Left ventricle myocardium inferior (tissue), 1 donor: ENCODE measurements at regions not wholly inside any gene's neighbourhood (a gene's known extent, or its start where the extent isn't known, plus 50 kb on each side); places are given as distances from the start of the nearest gene placed in this dataset.

Experiments used
- DNase-seq: peaks from one replicate; pipeline ENCODE4 v3.0.0-alpha.2; 2020
- H3K27ac ChIP-seq: fragments of 200-600 bp; replicated peaks from 2 replicates; pipeline ENCODE4 v1.8.0; 2021
- H3K27me3 ChIP-seq: fragments of 200-600 bp; 2 replicates; pipeline ENCODE4 v1.8.0; 2021; ENCODE audit warnings: low read depth
- H3K36me3 ChIP-seq: fragments of 200-600 bp; 2 replicates; pipeline ENCODE4 v1.8.0; 2021
- H3K4me1 ChIP-seq: fragments of 200-600 bp; 2 replicates; pipeline ENCODE4 v1.8.0; 2021
- H3K4me3 ChIP-seq: fragments of 200-600 bp; 2 replicates; pipeline ENCODE4 v1.8.0; 2021; ENCODE audit warnings: mild to moderate bottlenecking, moderate library complexity
- H3K9me3 ChIP-seq: fragments of 200-600 bp; replicated peaks from 2 replicates; pipeline ENCODE4 v1.8.0; 2021
- intact Hi-C: fragments of 100-400 bp; cut with micrococcal nuclease; formaldehyde crosslinking; loops from one replicate; pipeline ENCODE4 v1.11.0; 2022
- TF ChIP-seq, protein P1 (sequence below): fragments of 200-600 bp; IDR thresholded peaks from 2 replicates; pipeline ENCODE4 v1.8.0; 2021; ENCODE audit warnings: antibody characterized with exemption, mild to moderate bottlenecking, borderline replicate concordance
- donor health status: DM: no; HTN: yes; CAD: no; lungs with severe emphysema.

- intact Hi-C loops: no loop called here
- no peaks in the 10 kb centered on the region for H3K36me3 ChIP-seq
- DNase-seq: no peak
Measured at GRCh38 chr15:39115379-39116057, 465.4 kb upstream of the THBS1 start.

GRCh38 chr15:39118510-39118909 lies 462.4 kb upstream of the THBS1 start:
- no peak overlapping the region for H3K27ac ChIP-seq
- H3K9me3 ChIP-seq: peaks cover 23% of the 10 kb centered on the region
- intact Hi-C loops: no loop called here
- no peaks in the 10 kb centered on the region for H3K4me1 ChIP-seq
- no peak overlapping the region for H3K4me3 ChIP-seq
- no peak for DNase-seq
- no peaks in the 10 kb centered on the region for H3K27me3 ChIP-seq
- no peaks in the 10 kb centered on the region for H3K36me3 ChIP-seq
- TF ChIP-seq, protein P1, sequence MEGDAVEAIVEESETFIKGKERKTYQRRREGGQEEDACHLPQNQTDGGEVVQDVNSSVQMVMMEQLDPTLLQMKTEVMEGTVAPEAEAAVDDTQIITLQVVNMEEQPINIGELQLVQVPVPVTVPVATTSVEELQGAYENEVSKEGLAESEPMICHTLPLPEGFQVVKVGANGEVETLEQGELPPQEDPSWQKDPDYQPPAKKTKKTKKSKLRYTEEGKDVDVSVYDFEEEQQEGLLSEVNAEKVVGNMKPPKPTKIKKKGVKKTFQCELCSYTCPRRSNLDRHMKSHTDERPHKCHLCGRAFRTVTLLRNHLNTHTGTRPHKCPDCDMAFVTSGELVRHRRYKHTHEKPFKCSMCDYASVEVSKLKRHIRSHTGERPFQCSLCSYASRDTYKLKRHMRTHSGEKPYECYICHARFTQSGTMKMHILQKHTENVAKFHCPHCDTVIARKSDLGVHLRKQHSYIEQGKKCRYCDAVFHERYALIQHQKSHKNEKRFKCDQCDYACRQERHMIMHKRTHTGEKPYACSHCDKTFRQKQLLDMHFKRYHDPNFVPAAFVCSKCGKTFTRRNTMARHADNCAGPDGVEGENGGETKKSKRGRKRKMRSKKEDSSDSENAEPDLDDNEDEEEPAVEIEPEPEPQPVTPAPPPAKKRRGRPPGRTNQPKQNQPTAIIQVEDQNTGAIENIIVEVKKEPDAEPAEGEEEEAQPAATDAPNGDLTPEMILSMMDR: no peak

More at GRCh38 chr15:39115379-39116057, 465.4 kb upstream of the THBS1 start:
- Histone ChIP-seq H3K27me3 (no peaks in the 10 kb centered on the region), H3K9me3 (peaks cover 23% of the 10 kb centered on the region), H3K4me1 (no peaks in the 10 kb centered on the region), H3K4me3 (no peak overlapping the region), H3K27ac (no peak overlapping the region)
- TF ChIP-seq, protein P1: no peak

DNA sequence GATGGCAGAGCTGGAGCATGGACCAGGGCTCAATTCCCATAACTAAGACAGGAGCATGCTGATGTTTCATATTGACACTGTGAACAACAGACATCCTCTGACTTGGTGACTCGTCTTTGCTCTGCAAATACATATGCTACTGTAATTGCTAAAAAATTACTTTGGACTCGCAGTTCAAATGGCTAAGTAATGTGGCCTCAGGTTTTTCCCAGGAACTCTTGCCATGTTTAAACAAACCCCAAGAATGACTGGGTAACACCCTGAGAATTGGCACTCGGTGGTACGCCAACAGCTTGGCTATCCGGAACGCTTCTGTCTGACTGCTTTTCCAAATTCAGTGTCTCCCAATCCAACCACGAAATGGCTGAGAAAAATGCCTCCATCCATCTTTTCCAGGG lies 456.7 kb upstream of the THBS1 start:
- Histone ChIP-seq H3K36me3 (no peaks in the 10 kb centered on the region), H3K27me3 (no peaks in the 10 kb centered on the region), H3K27ac (peak overlapping the region; percentile 2), H3K4me3 (no peak overlapping the region), H3K4me1 (peaks cover 27% of the 10 kb centered on the region), H3K9me3 (no peaks in the 10 kb centered on the region)
- no peak for DNase-seq
- TF ChIP-seq, protein P1: no peak
- intact Hi-C loops: no loop called here

GRCh38 chr15:39124553-39125171 lies 456.2 kb upstream of the THBS1 start:
- H3K4me3 ChIP-seq: no peak overlapping the region
- no peak for DNase-seq
- TF ChIP-seq, protein P1: no peak
- peak overlapping the region; percentile 2 for H3K27ac ChIP-seq
- H3K36me3 ChIP-seq: no peaks in the 10 kb centered on the region
- H3K9me3 ChIP-seq: no peaks in the 10 kb centered on the region
- intact Hi-C loops: no loop called here
- peaks cover 27% of the 10 kb centered on the region for H3K4me1 ChIP-seq
- H3K27me3 ChIP-seq: no peaks in the 10 kb centered on the region

DNA sequence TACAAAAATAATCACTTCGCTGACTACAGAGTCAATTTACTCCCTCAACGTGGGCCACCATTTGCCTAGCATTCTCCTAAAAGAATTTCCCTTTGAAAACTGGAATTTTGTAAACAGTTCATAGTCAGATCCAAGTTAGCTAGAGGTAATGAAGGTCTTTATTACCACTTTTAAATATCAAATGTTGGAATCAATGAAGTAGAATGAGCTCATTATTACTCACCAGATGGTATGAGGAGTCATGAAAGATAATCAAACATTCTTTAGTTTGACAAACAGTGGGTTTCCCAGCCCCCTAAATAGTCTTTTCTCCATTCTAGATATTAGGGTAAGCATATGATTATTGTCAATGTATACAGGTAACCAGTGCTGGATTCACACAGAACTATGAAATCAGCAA lies 455.7 kb upstream of the THBS1 start:
- intact Hi-C loops: no loop called here
- no peak overlapping the region for H3K27ac ChIP-seq
- no peak for DNase-seq

More for the DNA sequence above, 455.7 kb upstream of the THBS1 start:
- H3K27me3 ChIP-seq: no peaks in the 10 kb centered on the region
- H3K9me3 ChIP-seq: no peaks in the 10 kb centered on the region
- no peaks in the 10 kb centered on the region for H3K36me3 ChIP-seq
- H3K4me3 ChIP-seq: no peak overlapping the region
- H3K4me1 ChIP-seq: peaks cover 27% of the 10 kb centered on the region
- TF ChIP-seq, protein P1: no peak
